ENCODE measurements at regions not wholly inside any gene's neighbourhood (a gene's known extent, or its start where the extent isn't known, plus 50 kb on each side); places are given as distances from the start of the nearest gene placed in this dataset.

DNA sequence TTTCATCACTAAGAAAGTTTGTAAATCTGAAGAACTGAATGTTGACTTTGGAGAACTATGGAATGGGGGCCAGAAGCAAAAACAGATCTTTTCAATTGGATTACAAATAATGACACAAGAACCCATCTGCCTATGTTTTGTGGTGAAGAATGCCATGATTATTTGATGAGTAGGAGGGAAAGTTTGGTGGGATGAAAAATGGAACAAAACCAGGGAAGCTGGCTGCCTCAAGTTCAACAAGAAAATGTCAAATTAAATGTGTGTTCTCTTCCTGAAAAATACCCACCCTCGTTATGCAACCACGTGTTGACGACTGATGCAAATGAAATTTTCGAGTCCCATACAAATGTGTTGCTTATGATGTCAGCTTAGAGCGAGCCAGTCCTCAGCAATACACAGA lies 208.5 kb downstream of the GPR37 start:
- CTCF ChIA-PET, result no interaction called here
- POLR2A ChIA-PET, result no interaction called here
- TF ChIP-seq, protein P1, sequence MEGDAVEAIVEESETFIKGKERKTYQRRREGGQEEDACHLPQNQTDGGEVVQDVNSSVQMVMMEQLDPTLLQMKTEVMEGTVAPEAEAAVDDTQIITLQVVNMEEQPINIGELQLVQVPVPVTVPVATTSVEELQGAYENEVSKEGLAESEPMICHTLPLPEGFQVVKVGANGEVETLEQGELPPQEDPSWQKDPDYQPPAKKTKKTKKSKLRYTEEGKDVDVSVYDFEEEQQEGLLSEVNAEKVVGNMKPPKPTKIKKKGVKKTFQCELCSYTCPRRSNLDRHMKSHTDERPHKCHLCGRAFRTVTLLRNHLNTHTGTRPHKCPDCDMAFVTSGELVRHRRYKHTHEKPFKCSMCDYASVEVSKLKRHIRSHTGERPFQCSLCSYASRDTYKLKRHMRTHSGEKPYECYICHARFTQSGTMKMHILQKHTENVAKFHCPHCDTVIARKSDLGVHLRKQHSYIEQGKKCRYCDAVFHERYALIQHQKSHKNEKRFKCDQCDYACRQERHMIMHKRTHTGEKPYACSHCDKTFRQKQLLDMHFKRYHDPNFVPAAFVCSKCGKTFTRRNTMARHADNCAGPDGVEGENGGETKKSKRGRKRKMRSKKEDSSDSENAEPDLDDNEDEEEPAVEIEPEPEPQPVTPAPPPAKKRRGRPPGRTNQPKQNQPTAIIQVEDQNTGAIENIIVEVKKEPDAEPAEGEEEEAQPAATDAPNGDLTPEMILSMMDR (IDR thresholded peaks at IDR 0.05; ENCODE audit: low read depth, low read length), result no peak

DNA sequence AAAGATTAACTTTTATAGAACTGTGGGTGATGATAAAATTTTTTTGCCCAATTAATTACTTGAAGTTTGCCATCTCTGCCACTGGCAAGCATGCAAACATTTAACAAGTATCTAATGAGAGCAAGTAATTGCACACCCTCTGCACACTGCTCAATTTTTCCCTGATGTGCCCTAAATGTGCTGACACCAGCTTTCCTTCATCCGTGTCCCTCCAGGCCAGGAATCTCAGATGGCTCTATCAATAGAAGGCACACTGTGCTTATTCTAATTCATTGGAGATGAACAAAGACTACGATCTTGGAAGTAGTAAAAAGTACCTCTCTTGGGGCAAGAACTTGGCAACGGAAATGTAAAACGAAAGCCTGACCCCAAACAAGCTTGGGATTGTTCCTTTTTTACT lies 212.1 kb downstream of the GPR37 start:
- ChIA-PET CTCF (no interaction called here), POLR2A (no interaction called here)
- TF ChIP-seq, protein P1 (IDR thresholded peaks at IDR 0.05; ENCODE audit: low read depth, low read length), result no peak
- no peaks in the 10 kb centered on the region for H3K27me3 ChIP-seq (ENCODE audit: control insufficient read depth, insufficient read depth, low read length)
- H3K27ac ChIP-seq (ENCODE audit: low read depth, low read length), result no peak overlapping the region
- no peak overlapping the region for H3K4me3 ChIP-seq (ENCODE audit: low read depth, low read length)
- no peak for DNase-seq (ENCODE audit: low read depth, low spot score)
- no peaks in the 10 kb centered on the region for H3K9me3 ChIP-seq (ENCODE audit: control insufficient read depth, insufficient read depth, low read length)

More for the DNA sequence above, 208.5 kb downstream of the GPR37 start:
- no peak overlapping the region for H3K27ac ChIP-seq (ENCODE audit: low read depth, low read length)
- no peaks in the 10 kb centered on the region for H3K9me3 ChIP-seq (ENCODE audit: control insufficient read depth, insufficient read depth, low read length)
- H3K4me3 ChIP-seq (ENCODE audit: low read depth, low read length), result no peak overlapping the region
- no peaks in the 10 kb centered on the region for H3K27me3 ChIP-seq (ENCODE audit: control insufficient read depth, insufficient read depth, low read length)
- DNase-seq (ENCODE audit: low read depth, low spot score), result no peak

DNA sequence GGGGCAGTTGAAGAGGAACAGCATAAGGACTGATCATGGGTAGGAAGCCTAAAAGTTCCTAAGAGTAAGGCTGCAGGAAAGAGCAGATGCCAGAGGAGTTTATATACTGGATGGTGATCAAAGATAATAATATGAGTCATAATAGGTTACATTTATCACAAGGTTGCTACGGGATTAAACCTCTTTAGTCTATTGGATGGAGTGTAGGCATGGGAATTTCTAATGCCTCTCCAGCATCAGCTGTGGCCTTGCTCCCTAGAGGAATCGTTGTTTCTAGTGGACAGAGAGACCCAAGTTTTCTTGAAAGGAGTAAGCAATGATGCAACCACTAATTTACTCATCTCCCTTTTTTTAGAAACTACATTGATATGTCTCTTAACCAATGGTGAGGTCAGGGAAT lies 213.4 kb downstream of the GPR37 start:
- Histone ChIP-seq H3K9me3 (ENCODE audit: control insufficient read depth, insufficient read depth, low read length) (no peaks in the 10 kb centered on the region), H3K27me3 (ENCODE audit: control insufficient read depth, insufficient read depth, low read length) (no peaks in the 10 kb centered on the region), H3K4me3 (ENCODE audit: low read depth, low read length) (no peak overlapping the region), H3K27ac (ENCODE audit: low read depth, low read length) (no peak overlapping the region)
- ChIA-PET POLR2A (no interaction called here), CTCF (no interaction called here)
- DNase-seq (ENCODE audit: low read depth, low spot score), result no peak
- TF ChIP-seq, protein P1 (IDR thresholded peaks at IDR 0.05; ENCODE audit: low read depth, low read length), result no peak

DNA sequence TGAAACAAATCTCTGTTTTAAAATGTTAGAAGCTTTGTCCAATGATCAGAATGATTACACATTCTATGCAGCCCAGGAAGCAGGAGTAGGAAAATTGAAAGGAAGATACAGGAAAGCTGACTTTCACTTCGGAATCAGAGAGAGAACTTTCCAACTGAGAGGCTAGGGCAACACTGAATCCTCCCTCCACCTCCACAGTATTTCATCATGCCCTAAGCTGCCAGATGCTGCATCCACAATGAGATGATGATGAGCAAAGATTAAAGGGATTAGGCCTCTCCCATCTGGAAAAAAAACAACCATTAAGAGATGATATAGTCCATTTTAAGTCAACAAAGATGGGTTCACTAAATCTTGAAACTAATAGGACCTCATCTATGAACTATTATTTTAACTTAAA lies 215.6 kb downstream of the GPR37 start:
- Histone ChIP-seq H3K4me3 (ENCODE audit: low read depth, low read length) (peak overlapping the region; percentile 20), H3K9me3 (ENCODE audit: control insufficient read depth, insufficient read depth, low read length) (no peaks in the 10 kb centered on the region), H3K27ac (ENCODE audit: low read depth, low read length) (no peak overlapping the region), H3K27me3 (ENCODE audit: control insufficient read depth, insufficient read depth, low read length) (no peaks in the 10 kb centered on the region)
- DNase-seq (ENCODE audit: low read depth, low spot score), result no peak
- CTCF ChIA-PET, result no interaction called here
- POLR2A ChIA-PET, result no interaction called here
- TF ChIP-seq, protein P1 (IDR thresholded peaks at IDR 0.05; ENCODE audit: low read depth, low read length), result no peak

DNA sequence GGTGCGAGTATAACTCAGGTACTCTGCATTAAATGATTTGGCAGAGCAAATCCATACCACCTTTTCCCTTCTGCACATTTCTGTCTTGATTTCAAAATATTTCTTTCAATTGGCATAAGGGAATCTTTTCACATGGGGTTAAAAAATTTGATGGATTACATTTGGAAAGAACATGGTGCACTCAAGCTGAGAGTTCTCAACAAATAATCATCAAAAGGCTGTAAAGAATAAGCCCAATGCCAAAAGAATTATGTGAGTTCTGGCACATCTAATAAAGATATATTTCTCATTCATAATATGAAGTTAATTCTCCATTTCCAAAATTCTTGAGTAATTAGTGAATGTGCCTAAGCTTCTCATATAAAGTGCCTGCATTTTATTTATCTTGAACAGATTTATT lies 223.1 kb downstream of the GPR37 start:
- no peaks in the 10 kb centered on the region for H3K27me3 ChIP-seq (ENCODE audit: control insufficient read depth, insufficient read depth, low read length)
- ChIA-PET CTCF (no interaction called here), POLR2A (no interaction called here)
- H3K4me3 ChIP-seq (ENCODE audit: low read depth, low read length), result no peak overlapping the region
- H3K27ac ChIP-seq (ENCODE audit: low read depth, low read length), result no peak overlapping the region
- DNase-seq (ENCODE audit: low read depth, low spot score), result no peak
- TF ChIP-seq, protein P1 (IDR thresholded peaks at IDR 0.05; ENCODE audit: low read depth, low read length), result no peak
- H3K9me3 ChIP-seq (ENCODE audit: control insufficient read depth, insufficient read depth, low read length), result no peaks in the 10 kb centered on the region

All from AG04450 (cell line).